Mesenchymal stem cell (in vitro differentiated cells and primary cell): ENCODE measurements at regions not wholly inside any gene's neighbourhood (a gene's known extent, or its start where the extent isn't known, plus 50 kb on each side); places are given as distances from the start of the nearest gene placed in this dataset.
"Not testable (repeated sequence)": the region's sequence is repeated elsewhere in the genome, so short reads cannot be mapped to it uniquely, and the experiment has no call there.

Source experiments
- DNase-seq: peaks from one replicate; pipeline ENCODE4 v3.0.0-alpha.2; 2013
- H2AFZ ChIP-seq: one replicate; pipeline ENCODE4 v1.6.1; 2013; ENCODE audit warnings: low read depth, mild to moderate bottlenecking, control low read depth, inconsistent platforms, low read length, moderate library complexity
- H2AK5ac ChIP-seq: 2 replicates; pipeline ENCODE4 v1.6.1; 2013; ENCODE audit warnings: low read length, moderate library complexity, mild to moderate bottlenecking, inconsistent platforms; ENCODE audit not compliant: severe bottlenecking
- H2BK120ac ChIP-seq: one replicate; pipeline ENCODE4 v1.6.1; 2013; ENCODE audit warnings: low read depth, mild to moderate bottlenecking, inconsistent platforms, low read length, moderate library complexity
- H2BK12ac ChIP-seq, 2 experiments: one replicate each; pipeline ENCODE4 v1.6.1; 2013; ENCODE audit warnings: inconsistent platforms in 2 of 2, low read length in 2 of 2, mild to moderate bottlenecking in 2 of 2, moderate library complexity in 2 of 2, control low read depth in 1 of 2
- H2BK15ac ChIP-seq: one replicate; pipeline ENCODE4 v1.6.1; 2013; ENCODE audit warnings: mild to moderate bottlenecking, low read depth, inconsistent platforms; ENCODE audit not compliant: poor library complexity, severe bottlenecking
- H2BK5ac ChIP-seq: 2 replicates; pipeline ENCODE4 v1.6.1; 2013; ENCODE audit warnings: low read depth, mild to moderate bottlenecking, low read length, control low read depth, inconsistent platforms; ENCODE audit not compliant: poor library complexity, severe bottlenecking
- H3K14ac ChIP-seq, 2 experiments: one replicate each; pipeline ENCODE4 v1.6.1; 2013; ENCODE audit warnings: inconsistent platforms in 2 of 2, low read length in 2 of 2, control low read depth in 1 of 2, mild to moderate bottlenecking in 1 of 2, moderate library complexity in 1 of 2
- H3K18ac ChIP-seq, 2 experiments: one replicate each; pipeline ENCODE4 v1.6.1; 2013; ENCODE audit warnings: inconsistent platforms in 2 of 2, low read length in 2 of 2, control low read depth in 1 of 2, low read depth in 1 of 2, mild to moderate bottlenecking in 1 of 2
- H3K23ac ChIP-seq, 2 experiments: one replicate each; pipeline ENCODE4 v1.6.1; 2013; ENCODE audit warnings: inconsistent platforms in 2 of 2, low read length in 2 of 2, mild to moderate bottlenecking in 2 of 2, moderate library complexity in 2 of 2, control low read depth in 1 of 2
- H3K27ac ChIP-seq: 2 replicates; pipeline ENCODE4 v1.5.1; 2013; ENCODE audit warnings: mild to moderate bottlenecking, moderate library complexity, low read length, control low read depth, inconsistent platforms; ENCODE audit not compliant: poor library complexity, severe bottlenecking
- H3K27me3 ChIP-seq, 2 experiments: 2 replicates each; pipeline versions ENCODE4 v1.6.1 to v1.7.0; 2013; ENCODE audit warnings: low read length in 2 of 2, mild to moderate bottlenecking in 2 of 2, moderate library complexity in 2 of 2, control low read depth in 1 of 2, inconsistent platforms in 1 of 2; ENCODE audit not compliant: control insufficient read depth in 1 of 2, insufficient read depth in 1 of 2
- H3K36me3 ChIP-seq, 2 experiments: 2 replicates each; pipeline versions ENCODE4 v1.6.1 to v1.7.0; 2013; ENCODE audit warnings: low read length in 2 of 2, control low read depth in 1 of 2, inconsistent platforms in 1 of 2, low read depth in 1 of 2, mild to moderate bottlenecking in 1 of 2; ENCODE audit not compliant: insufficient read depth in 2 of 2, control insufficient read depth in 1 of 2
- H3K4ac ChIP-seq, 2 experiments: one replicate each; pipeline ENCODE4 v1.6.1; 2013; ENCODE audit warnings: inconsistent platforms in 2 of 2, low read length in 2 of 2, mild to moderate bottlenecking in 2 of 2, moderate library complexity in 2 of 2, control low read depth in 1 of 2, low read depth in 1 of 2
- H3K4me1 ChIP-seq: 2 replicates; pipeline ENCODE4 v1.6.1; 2013; ENCODE audit warnings: low read depth, low read length, control low read depth; ENCODE audit not compliant: control insufficient read depth, insufficient read depth
- H3K4me2 ChIP-seq: 2 replicates; pipeline ENCODE4 v1.6.1; 2013; ENCODE audit warnings: low read length, mild to moderate bottlenecking, inconsistent platforms; ENCODE audit not compliant: poor library complexity, severe bottlenecking
- H3K4me3 ChIP-seq, 2 experiments: 2 replicates each; pipeline versions ENCODE4 v1.5.1 to v1.7.0; 2013; ENCODE audit warnings: low read length in 2 of 2, mild to moderate bottlenecking in 2 of 2, control low read depth in 1 of 2, low read depth in 1 of 2; ENCODE audit not compliant: insufficient read depth in 1 of 2
- H3K79me1 ChIP-seq: replicated peaks from 2 replicates; pipeline ENCODE4 v1.6.1; 2013; ENCODE audit warnings: mild to moderate bottlenecking, control low read depth, low read length, inconsistent platforms; ENCODE audit not compliant: poor library complexity, severe bottlenecking
- H3K9ac ChIP-seq: 2 replicates; pipeline ENCODE4 v1.7.0; 2013; ENCODE audit warnings: mild to moderate bottlenecking, low read length, moderate library complexity
- H3K9me3 ChIP-seq: 2 replicates; pipeline ENCODE4 v1.7.0; 2013; ENCODE audit warnings: mild to moderate bottlenecking, low read length; ENCODE audit not compliant: control insufficient read depth
- H4K8ac ChIP-seq: one replicate; pipeline ENCODE4 v1.6.1; 2013; ENCODE audit warnings: inconsistent platforms, mild to moderate bottlenecking, low read length, moderate library complexity
- H4K91ac ChIP-seq: one replicate; pipeline ENCODE4 v1.6.1; 2013; ENCODE audit warnings: mild to moderate bottlenecking, low read length, inconsistent platforms
- WGBS: methylation state at CpG from one replicate; pipeline ENCODE4 v1.1.7; 2013; ENCODE audit warnings: mixed read lengths; 5-methylcytosine and 5-hydroxymethylcytosine counted together

DNA sequence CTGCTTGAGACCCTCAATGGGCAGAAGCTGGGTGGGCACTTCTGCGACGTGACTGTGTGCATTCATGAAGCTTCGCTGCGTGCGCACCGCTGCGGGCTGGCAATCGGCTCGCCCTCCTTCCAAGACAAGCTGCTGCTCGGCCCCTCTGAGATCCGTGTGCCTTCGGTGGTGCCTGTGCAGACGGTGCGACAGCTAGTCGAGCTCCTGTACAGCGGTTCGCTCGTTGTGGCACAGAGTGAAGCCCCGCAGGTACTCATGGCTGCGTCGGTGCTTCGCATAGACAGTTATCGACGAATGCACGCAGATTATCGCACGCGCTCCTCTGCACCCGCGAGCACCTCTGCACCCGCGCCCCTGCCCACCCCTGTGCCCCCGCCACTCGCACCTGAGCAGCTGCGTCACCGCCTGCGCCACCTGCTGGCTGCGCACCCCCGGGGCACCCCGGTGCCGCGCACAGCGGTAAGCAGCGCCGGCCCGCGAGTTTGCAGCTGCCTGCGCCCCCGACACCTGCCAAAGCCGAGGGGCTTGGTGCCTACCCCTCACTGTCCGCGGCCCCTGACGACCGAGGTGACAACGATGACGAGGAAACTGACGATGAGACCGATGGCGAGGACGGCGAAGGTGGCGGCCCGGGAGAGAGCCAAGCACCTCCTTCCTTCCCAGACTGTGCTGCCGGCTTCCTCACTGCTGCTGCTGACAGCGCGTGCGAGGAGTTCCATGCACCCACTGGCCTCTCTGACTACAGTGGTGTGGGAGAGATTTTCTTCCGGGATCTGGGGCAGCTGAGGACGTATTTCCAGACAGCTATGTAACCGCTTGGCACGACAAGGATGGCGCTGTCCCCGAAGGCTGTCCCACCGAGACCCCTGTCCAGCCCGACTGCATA lies 89.2 kb downstream of the LIMS4 start:
- not testable (repeated sequence) for H3K18ac ChIP-seq, H3K9me3 ChIP-seq, H3K9ac ChIP-seq, H2BK15ac ChIP-seq, H2AFZ ChIP-seq, H2BK120ac ChIP-seq, DNase-seq, H3K4ac ChIP-seq, H3K14ac ChIP-seq, H4K8ac ChIP-seq, H3K27me3 ChIP-seq, H2AK5ac ChIP-seq, H4K91ac ChIP-seq, H2BK12ac ChIP-seq, H3K4me3 ChIP-seq, H3K4me2 ChIP-seq, H2BK5ac ChIP-seq, H3K27ac ChIP-seq, H3K79me1 ChIP-seq, H3K23ac ChIP-seq, H3K36me3 ChIP-seq, H3K4me1 ChIP-seq
- no CpG with 5 or more reads among the region's 75 CpGs for WGBS

GRCh38 chr2:110373519-110373918 lies 99.1 kb downstream of the LIMS4 start:
- H3K14ac ChIP-seq, H3K4me1 ChIP-seq, H3K4me2 ChIP-seq, H2BK120ac ChIP-seq, H3K4ac ChIP-seq, H3K4me3 ChIP-seq, H2AFZ ChIP-seq, H3K23ac ChIP-seq, H3K36me3 ChIP-seq, H3K27me3 ChIP-seq, H3K79me1 ChIP-seq, H2AK5ac ChIP-seq, H3K27ac ChIP-seq, H3K9me3 ChIP-seq, DNase-seq, H2BK5ac ChIP-seq, H3K9ac ChIP-seq, H4K91ac ChIP-seq, H2BK15ac ChIP-seq, H3K18ac ChIP-seq, H4K8ac ChIP-seq, H2BK12ac ChIP-seq: not testable (repeated sequence)
- WGBS, result no CpG with 5 or more reads among the region's 2 CpGs

GRCh38 chr2:110371633-110372032 lies 101.0 kb downstream of the LIMS4 start:
- not testable (repeated sequence) for H3K27me3 ChIP-seq, H3K79me1 ChIP-seq, H3K36me3 ChIP-seq, H3K4me3 ChIP-seq, H3K18ac ChIP-seq, H3K9ac ChIP-seq, H2AK5ac ChIP-seq, H2BK15ac ChIP-seq, H2BK5ac ChIP-seq, H4K91ac ChIP-seq, DNase-seq, H3K4me2 ChIP-seq, H2BK120ac ChIP-seq, H3K14ac ChIP-seq, H4K8ac ChIP-seq, H3K4ac ChIP-seq, H3K27ac ChIP-seq, H3K9me3 ChIP-seq, H2BK12ac ChIP-seq, H3K4me1 ChIP-seq, H2AFZ ChIP-seq, H3K23ac ChIP-seq
- no CpG with 5 or more reads among the region's 2 CpGs for WGBS

GRCh38 chr2:110357616-110358015 lies 115.0 kb downstream of the LIMS4 start:
- not testable (repeated sequence) for H3K27ac ChIP-seq, H3K4me1 ChIP-seq, DNase-seq, H3K23ac ChIP-seq, H2AK5ac ChIP-seq, H3K4me2 ChIP-seq, H3K4ac ChIP-seq, H3K18ac ChIP-seq, H3K79me1 ChIP-seq, H3K9ac ChIP-seq, H2BK120ac ChIP-seq, H3K4me3 ChIP-seq, H2BK12ac ChIP-seq, H2AFZ ChIP-seq, H3K27me3 ChIP-seq, H3K36me3 ChIP-seq, H2BK15ac ChIP-seq, H4K8ac ChIP-seq, H4K91ac ChIP-seq, H3K14ac ChIP-seq, H2BK5ac ChIP-seq, H3K9me3 ChIP-seq
- WGBS, result no CpG with 5 or more reads among the region's 2 CpGs
